Endothelial cell of umbilical vein (primary cell): ENCODE measurements at regions not wholly inside any gene's neighbourhood (a gene's known extent, or its start where the extent isn't known, plus 50 kb on each side); places are given as distances from the start of the nearest gene placed in this dataset.

Experiments used
- EZH2 ChIP-seq: IDR thresholded peaks from 2 replicates; pipeline ENCODE4 v1.6.1; 2012; ENCODE audit warnings: borderline replicate concordance, low read depth, mild to moderate bottlenecking, moderate library complexity, low read length, inconsistent platforms; ENCODE audit not compliant: severe bottlenecking
- MYC ChIP-seq: IDR thresholded peaks from one replicate; pipeline ENCODE4 v1.6.1; 2011; ENCODE audit warnings: mild to moderate bottlenecking, low read depth, low read length
- POLR2A ChIP-seq: IDR thresholded peaks from 2 replicates; pipeline ENCODE4 v1.6.1; 2012; ENCODE audit warnings: low read depth, mild to moderate bottlenecking, control low read depth, low read length
- POLR2AphosphoS5 ChIP-seq: IDR thresholded peaks from 2 replicates; pipeline ENCODE4 v1.6.1; 2012; ENCODE audit warnings: low read depth, mild to moderate bottlenecking, control low read depth, low read length, moderate library complexity; ENCODE audit not compliant: insufficient read depth
- TF ChIP-seq, protein P1 (sequence below), 2 donors: IDR thresholded peaks; 1 replicate in 1 of 2; 2 replicates in 1 of 2; pipeline ENCODE4 v1.5.1; 2011; ENCODE audit warnings: low read length in 2 of 2, mild to moderate bottlenecking in 2 of 2, moderate library complexity in 2 of 2, control low read depth in 1 of 2, inconsistent platforms in 1 of 2, low read depth in 1 of 2; ENCODE audit not compliant: insufficient read depth in 1 of 2; ENCODE audit errors: extremely low read depth in 1 of 2
- TF ChIP-seq, protein P2 (sequence below): IDR thresholded peaks from 2 replicates; pipeline ENCODE4 v1.6.1; 2011; ENCODE audit not compliant: insufficient read depth, insufficient read length

DNA sequence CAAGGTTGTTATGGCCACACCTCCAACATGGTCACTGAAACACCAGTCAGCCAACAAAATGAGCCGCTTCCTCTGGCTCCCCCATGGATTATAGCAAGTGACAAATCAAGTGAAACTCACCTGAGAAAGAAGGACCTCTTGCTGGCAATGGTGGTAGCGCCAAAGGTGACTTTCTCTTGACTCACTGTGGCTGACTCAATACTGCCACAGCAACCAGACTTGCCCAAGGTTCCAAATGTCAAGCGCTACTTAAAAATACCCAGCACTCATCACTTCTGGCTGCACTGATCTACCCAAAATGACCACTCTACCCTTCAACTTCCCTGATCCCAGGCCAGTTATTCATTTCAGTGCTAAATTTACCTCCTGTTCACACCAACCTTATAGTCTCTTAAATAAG, 495.5 kb downstream of the FOXO1 start:
- TF ChIP-seq, protein P1, sequence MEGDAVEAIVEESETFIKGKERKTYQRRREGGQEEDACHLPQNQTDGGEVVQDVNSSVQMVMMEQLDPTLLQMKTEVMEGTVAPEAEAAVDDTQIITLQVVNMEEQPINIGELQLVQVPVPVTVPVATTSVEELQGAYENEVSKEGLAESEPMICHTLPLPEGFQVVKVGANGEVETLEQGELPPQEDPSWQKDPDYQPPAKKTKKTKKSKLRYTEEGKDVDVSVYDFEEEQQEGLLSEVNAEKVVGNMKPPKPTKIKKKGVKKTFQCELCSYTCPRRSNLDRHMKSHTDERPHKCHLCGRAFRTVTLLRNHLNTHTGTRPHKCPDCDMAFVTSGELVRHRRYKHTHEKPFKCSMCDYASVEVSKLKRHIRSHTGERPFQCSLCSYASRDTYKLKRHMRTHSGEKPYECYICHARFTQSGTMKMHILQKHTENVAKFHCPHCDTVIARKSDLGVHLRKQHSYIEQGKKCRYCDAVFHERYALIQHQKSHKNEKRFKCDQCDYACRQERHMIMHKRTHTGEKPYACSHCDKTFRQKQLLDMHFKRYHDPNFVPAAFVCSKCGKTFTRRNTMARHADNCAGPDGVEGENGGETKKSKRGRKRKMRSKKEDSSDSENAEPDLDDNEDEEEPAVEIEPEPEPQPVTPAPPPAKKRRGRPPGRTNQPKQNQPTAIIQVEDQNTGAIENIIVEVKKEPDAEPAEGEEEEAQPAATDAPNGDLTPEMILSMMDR (IDR thresholded peaks at IDR 0.05; ENCODE audit: extremely low read depth in 1 of 2, insufficient read depth in 1 of 2, low read depth in 1 of 2, low read length in 2 of 2): no peak
- TF ChIP-seq, protein P2, sequence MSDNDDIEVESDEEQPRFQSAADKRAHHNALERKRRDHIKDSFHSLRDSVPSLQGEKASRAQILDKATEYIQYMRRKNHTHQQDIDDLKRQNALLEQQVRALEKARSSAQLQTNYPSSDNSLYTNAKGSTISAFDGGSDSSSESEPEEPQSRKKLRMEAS: no peak
- TF ChIP-seq EZH2: no peak
- no peak for TF ChIP-seq POLR2A
- TF ChIP-seq POLR2AphosphoS5: no peak
- no peak for TF ChIP-seq MYC
